HEK293T (cell line): ENCODE measurements at regions not wholly inside any gene's neighbourhood (a gene's known extent, or its start where the extent isn't known, plus 50 kb on each side); places are given as distances from the start of the nearest gene placed in this dataset.

ENCODE experiments used
- ARNT ChIP-seq: fragments of 450-650 bp; IDR thresholded peaks from 2 replicates; pipeline ENCODE4 v1.6.1; 2017; ENCODE audit warnings: mild to moderate bottlenecking
- BHLHE40 ChIP-seq: fragments of 450-650 bp; IDR thresholded peaks from 2 replicates; pipeline ENCODE4 v1.6.1; 2016; ENCODE audit warnings: mild to moderate bottlenecking, moderate library complexity, borderline replicate concordance
- FOXA1 ChIP-seq: fragments of 450-650 bp; IDR thresholded peaks from 2 replicates; pipeline ENCODE4 v1.6.1; 2016; ENCODE audit warnings: mild to moderate bottlenecking
- FOXM1 ChIP-seq: fragments of 450-650 bp; IDR thresholded peaks from 2 replicates; pipeline ENCODE4 v1.6.1; 2017; ENCODE audit warnings: mild to moderate bottlenecking, borderline replicate concordance
- TARDBP ChIP-seq: fragments of 450-650 bp; IDR thresholded peaks from 2 replicates; pipeline ENCODE4 v1.6.1; 2016

- TF ChIP-seq FOXM1: no peak
- TF ChIP-seq TARDBP: no peak
- TF ChIP-seq ARNT: no peak
- TF ChIP-seq FOXA1: no peak
- no peak for TF ChIP-seq BHLHE40
Observed at GRCh38 chr9:86768709-86769108, 178.6 kb downstream of the GAS1 start.
